HEK293T (cell line): ENCODE measurements at regions not wholly inside any gene's neighbourhood (a gene's known extent, or its start where the extent isn't known, plus 50 kb on each side); places are given as distances from the start of the nearest gene placed in this dataset.
"Not testable (repeated sequence)": the region's sequence is repeated elsewhere in the genome, so short reads cannot be mapped to it uniquely, and the experiment has no call there.

ENCODE experiments used
- FOXM1 ChIP-seq: fragments of 450-650 bp; IDR thresholded peaks from 2 replicates; pipeline ENCODE4 v1.6.1; 2017; ENCODE audit warnings: mild to moderate bottlenecking, borderline replicate concordance
- LEF1 ChIP-seq: fragments of 450-650 bp; IDR thresholded peaks from 2 replicates; pipeline ENCODE4 v1.6.1; 2017; ENCODE audit warnings: mild to moderate bottlenecking, borderline replicate concordance
- NFRKB ChIP-seq: fragments of 450-650 bp; IDR thresholded peaks from 2 replicates; pipeline ENCODE4 v1.6.1; 2016; ENCODE audit warnings: mild to moderate bottlenecking, moderate library complexity
- ZNF384 ChIP-seq: fragments of 450-650 bp; IDR thresholded peaks from 2 replicates; pipeline ENCODE4 v1.6.1; 2016

GRCh38 chr12:8404341-8404740 is 51.4 kb upstream of the CLEC6A start:
- TF ChIP-seq FOXM1, NFRKB, LEF1, ZNF384: not testable (repeated sequence)
